HG03135 (cell line): ENCODE measurements at regions not wholly inside any gene's neighbourhood (a gene's known extent, or its start where the extent isn't known, plus 50 kb on each side); places are given as distances from the start of the nearest gene placed in this dataset.

Source experiments
- ATAC-seq: cut with Tn5 transposase; IDR thresholded peaks from one replicate; pipeline ENCODE4 v1.9.1; 2021; ENCODE audit warnings: mild to moderate bottlenecking, moderate library complexity; ENCODE audit not compliant: unreplicated experiment

DNA sequence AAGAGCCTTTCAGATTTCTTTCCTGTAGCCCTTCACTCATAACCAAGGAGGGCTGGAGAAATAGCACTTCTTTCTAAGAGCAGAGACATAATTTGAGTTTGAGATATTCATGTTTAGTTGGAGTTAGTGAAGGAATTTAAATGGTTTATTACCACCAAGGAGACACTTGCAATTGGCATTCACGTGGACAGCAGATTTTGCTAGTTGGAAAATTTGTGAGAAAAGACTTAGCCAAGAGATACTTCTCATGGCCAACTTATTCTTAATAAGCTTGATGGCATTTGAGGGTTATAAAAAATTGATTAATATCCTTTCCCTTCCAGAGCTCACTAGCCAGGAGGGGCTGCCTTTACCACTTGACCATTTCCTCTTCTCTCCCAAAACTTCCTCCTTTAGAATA lies 518.7 kb downstream of the TNS1 start:
- ATAC-seq: no peak

DNA sequence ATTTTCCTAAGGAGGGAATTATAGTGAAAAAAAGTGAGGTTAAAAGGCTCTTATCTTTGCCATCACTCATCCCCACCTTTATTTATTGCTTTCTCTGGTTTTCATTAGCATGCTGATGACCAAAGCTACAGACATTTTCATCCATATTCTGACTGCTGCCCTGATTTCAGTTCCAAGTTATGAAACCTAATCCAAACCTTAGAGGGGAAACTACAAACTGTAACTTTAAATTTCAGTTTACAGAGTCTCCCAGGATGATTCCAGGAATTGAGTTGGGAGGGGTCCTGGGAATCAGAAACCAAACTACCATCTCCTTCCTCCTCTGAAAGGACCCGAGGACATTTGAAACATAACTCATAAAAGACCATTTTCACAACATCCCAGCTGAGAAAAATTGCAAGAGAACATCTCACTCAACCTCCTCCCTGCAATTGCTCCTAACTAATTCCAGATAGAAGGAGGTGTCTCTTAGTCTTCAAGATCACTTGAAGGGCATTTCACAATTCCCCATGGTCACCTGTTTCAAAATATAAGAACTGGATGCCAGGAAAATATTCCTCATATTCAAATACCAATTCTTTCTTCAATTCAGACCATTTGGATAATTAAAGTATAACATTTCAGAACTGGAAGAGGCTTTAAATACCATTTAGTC lies 520.6 kb downstream of the TNS1 start:
- ATAC-seq: no peak

DNA sequence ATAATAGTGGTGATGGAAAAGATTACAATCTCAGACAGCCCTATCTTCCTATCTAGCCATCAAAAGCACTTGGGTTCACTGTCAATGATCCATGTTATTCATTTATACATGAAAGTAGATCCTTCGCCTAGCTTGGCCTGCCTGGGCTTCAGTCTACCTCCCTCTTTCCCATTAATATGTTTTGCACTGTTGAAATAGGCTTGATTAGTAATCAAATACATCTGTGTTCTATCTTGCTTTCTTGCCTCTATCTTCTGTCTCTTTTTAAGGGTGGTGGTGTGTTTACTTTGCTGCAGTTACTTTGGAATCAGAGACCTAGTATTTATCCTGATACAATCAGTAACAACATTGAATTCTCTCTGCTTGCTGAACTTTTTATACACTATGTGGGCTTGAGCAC lies 521.2 kb downstream of the TNS1 start:
- ATAC-seq: no peak

DNA sequence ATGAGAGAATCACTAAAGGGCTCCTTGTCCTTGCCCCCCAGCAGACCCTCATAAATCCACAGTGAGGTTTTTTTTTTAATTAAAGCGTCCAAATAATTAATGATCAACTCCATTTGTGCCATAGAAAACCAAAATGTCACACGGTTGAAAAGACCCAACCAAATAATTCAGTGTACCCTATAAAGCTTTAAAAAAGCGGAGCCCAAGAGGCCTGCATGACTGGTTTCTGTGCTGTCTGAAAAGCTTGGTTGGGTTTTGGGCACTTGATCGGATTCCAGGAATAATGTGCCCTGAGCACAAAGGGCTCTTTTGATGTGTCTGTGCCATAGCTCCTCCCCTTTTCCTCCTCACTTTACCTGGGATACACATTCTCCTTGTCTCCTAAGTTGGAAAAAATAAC lies 523.2 kb downstream of the TNS1 start:
- ATAC-seq: no peak

DNA sequence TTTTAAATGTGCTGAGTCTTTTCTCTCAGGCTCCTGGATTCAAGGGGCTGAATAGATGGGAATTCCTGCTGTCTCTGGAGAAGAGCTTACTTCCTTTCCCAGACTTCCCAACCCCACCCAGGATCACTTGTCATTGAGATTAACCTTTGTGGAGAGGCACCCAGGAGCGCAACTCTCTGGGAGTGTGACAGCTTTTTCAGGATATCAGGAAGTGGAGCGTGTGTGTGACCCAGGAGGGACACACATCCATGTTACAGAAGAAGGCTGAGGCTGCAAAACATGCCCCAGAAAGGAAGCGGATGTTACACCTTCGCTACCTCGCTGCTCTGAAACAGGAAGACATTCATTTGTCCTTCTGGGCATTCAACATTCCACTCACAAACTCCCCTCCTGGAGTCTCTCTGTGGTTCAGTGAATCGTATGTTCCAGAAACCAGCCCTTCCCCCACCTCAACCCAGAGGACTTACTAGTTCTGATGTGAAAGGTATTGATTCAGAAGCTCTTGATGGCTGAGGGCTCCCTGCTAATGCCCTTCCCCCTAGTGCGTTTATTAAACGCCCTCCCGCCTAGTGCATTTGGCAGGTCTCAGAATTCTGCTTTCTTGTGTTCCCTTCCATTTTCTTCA lies 523.9 kb downstream of the TNS1 start:
- no peak for ATAC-seq

DNA sequence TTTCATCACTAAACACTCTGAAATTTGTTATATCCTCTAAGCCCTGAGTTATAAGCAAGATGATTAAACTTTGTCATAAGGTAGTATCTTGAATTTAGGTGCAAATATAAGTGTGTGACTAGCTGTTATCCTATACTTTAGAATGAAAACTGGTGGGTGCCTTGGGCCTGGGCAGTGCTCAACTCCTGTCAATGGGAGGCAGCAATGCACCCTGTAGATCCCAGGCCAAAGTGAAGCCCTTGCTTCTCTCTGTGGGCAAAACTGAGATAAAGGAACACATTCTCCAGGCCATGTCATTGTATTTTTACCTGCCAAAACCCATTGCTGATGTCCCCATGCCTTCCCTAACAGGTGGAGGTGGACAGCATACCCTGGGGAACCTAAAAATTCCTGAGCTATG lies 525.2 kb downstream of the TNS1 start:
- no peak for ATAC-seq

DNA sequence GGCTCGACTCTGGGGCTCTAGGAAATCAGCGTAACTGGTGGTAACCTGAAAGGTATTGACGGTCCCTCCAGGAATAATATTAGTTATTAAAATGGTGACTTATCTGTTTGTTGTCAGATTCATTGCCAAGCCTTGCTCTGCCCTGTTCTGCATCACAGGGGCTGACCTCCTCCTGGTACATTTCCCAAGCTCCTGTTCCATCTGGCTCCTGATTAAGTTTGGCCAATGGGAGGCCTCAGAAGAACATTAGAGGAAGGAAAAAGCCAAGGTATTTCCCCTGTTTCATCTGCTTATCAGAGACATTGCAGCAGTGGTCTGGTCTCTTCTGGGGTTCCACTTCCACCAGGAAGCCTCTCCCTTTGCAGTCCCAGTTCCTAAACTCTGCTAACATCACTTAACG lies 527.0 kb downstream of the TNS1 start:
- no peak for ATAC-seq

DNA sequence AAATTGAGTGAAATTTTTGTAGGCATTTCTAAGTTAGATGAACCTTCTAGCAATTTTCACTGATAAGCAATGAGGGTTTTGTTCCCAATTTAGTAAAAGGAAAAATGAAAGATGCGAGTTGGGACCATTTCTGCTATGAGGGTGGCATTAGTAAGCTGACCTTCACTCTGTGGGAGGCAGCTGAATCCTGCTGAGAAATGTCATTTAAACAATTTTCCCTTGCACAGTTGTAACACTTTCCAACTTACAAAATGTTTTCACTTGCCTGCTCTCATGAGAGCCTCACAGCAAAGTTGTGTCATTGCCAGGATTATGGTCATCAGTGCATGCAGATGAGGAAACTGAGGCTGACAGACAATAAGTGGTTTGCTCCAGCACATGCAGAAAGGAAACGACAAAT lies 527.7 kb downstream of the TNS1 start:
- no peak for ATAC-seq

DNA sequence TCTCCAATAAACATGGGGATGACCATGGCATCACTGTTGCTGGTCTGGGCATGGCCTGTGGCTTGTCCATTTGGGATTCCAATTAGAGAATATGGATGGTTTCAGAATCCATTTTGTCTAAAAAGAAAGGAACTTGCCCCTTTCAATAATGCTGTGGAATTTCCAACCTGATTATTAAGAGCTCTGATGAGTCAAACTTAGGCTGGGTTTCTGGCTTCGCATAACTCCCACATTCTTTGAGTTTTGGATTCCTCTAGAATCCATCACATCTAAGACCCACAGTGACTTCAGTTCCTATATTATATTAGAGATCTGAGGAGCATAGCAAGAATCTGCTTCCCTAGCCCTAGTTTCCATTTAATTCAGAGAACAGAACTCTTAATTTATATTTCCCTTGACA lies 531.5 kb downstream of the TNS1 start:
- ATAC-seq: no peak

DNA sequence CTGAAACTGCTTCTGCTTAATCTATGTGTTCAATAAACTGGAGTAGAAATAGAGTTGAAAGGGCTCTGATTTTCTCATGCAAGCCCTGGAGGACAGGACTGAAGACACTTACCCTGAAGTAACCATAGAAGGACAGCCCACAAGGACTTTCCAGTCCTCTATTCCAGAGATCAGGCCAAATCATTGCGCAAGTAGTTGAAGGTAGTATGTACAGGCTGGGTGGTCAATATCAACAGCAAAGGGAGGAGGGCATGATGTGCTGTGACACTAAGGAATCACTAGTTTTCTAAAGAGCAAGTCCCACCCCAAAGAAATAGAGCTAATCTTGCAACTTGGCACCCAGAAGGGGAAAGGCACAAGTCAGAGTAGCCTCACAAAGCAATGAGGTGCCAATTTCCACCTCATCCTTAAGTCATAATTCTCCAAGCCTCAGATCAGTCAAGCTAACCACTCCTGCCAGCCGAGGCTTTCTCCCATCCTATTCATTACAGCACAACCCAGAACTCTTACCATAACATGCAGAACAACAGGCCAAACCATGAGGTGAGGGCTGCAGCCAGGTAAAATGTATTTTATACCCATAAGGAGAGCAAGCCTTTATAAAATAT lies 533.5 kb downstream of the TNS1 start:
- ATAC-seq: no peak

DNA sequence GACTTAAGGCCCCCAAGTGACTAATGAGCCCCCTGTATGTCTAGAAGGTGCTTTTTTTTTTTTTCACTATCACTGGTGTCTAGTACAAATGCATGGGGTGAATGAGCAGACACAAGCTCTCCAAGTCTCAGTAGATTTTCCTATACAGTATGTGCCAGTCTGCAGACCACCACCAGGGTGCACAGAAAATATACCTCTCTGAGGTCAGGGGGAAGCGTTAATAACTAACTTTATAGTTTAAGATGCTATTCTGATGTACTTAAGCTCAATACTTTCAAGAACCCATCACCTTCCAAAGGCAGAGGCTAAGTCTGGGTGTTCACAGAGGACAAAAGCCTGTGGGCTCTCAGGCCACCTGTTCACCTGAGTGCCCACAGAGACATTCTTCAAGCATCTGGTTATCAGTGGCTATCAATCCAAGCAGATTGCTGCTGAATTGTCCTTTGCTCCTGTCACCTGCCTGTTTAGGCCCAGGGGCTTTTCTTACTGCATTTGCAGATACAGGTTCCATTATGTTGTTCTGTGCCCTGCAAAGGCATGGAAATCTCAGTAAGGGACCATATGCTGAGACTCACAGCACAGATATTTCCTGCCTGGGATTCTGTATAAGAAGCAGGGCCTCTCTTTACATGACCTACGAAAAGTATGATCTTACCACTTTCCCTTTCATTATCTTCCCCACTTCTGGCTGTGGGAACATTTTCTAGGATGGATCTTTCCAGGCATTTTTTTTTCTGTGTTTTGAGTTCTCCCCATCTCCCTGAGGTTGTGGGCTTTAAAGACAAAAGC lies 534.6 kb downstream of the TNS1 start:
- no peak for ATAC-seq

DNA sequence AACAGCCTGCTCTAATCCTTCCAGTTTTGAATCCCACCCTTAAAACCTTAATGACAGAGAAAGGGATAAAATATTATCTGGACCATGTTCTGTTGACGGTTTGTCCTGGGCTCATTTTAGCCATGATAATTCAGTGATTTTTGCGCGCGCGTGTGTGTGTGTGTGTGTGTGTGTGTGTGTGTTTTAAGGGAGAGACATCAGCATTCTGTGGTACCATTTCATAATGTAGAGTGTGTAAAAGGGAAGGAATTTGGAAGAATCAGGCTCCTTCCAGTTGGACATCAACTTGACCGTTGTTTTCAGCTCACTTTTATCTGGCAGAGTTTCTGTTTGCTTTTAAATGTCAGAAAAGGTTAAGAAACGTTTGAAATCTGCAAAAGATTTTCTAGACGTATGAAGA lies 535.5 kb downstream of the TNS1 start:
- ATAC-seq: no peak

DNA sequence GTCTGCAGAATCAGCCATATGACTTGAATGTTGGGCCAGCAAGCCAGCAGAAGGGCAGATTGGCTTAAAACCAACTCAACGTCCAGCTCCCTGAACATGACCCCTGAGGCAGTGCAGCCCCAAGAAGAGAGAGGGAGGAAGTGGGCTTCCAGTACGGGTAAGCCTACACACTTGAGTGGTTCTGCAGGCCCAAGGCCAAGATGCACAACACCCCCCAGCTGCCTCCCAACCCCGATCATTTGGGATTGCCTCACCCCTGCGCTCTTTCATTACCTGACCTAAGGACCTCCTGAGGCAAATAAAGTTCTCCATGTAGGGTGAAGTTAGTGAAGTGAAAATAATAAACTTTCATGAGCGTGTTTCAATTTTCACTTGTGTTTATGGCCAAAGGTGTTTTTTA lies 536.0 kb downstream of the TNS1 start:
- ATAC-seq: no peak

DNA sequence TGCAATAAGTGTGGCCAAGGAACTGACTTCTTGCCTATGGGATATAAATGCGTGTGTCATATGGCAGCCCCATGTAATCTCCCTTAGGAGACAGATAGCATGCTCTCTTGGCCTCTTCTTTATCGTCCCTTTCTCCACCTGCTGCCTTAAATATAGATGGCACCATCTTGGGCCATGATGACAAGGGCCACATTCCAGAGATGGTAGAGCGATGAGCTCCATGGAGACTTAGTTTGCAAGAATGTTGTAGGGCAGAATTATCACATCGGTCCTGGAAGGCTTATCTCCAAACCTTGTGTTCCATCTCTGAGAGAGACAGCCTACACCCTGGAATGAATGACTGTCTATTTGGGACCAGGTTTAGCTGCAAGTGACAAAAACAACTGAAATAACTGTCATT lies 536.7 kb downstream of the TNS1 start:
- no peak for ATAC-seq

DNA sequence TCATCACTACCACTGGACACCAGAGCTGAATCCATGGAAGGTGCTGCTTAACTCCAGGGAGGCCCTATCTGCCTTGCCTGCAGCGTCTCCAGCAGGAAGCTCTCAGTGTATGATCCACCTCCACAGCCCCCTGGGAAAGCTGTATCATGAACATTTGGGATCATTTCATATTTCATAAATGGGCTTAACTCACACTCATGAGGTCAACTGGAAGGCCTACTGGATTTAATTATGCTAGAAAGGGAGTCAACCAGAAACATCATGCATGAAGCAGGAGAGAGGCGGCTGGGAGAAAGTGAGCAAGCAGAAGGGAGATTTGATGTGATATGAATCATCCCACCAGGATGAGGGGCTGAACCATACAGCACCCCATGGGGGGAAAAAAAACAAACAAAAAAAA lies 537.7 kb downstream of the TNS1 start:
- no peak for ATAC-seq

DNA sequence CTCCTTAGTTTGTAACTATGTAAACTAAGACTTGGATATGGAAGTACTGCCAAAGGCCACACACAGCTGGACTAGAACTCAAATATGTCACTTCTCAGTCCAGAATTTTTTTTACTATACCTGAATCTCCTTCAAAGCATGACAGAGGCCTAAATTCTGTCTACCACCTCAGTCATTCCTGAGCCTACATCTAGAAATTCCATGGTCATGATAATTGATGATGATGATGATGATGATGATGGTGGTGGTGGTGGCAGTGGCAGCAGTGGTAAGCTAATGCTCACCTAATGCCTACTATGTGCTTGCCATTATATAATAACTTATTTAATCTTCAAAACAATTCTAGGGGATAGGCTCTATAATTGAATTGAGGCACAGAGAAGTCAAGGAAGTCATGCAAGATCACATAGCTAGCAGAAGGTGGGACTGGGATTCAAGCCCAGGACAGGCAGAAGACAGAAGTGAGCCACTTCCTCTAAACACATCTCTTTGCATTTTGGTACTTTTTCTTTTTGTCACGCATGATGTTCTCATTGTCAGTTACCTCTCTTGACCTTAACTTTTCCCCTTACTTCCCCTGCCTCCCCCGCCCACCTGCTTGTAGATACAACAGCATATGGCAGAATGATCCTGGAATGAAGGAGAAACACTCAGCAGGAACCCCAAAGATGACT lies 539.3 kb downstream of the TNS1 start:
- no peak for ATAC-seq

DNA sequence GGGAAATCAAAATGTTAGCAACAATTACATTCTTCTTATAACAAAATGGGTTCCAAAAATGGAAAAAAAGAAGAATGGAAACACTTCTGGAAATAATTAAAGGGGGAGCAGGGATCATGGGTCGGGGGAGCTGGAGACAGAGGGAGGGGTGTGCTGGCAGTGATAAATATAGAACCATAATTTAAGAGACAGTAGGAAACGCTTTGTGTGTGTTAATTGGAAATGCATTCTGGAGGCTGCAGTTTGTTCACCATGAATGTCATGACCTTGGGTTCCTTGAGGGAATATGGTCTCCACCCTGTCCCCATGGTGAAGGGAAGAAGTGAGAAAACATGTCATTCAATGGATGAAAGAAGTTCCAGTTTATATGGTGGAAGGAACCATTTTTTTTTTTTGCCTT lies 540.7 kb downstream of the TNS1 start:
- ATAC-seq: no peak

DNA sequence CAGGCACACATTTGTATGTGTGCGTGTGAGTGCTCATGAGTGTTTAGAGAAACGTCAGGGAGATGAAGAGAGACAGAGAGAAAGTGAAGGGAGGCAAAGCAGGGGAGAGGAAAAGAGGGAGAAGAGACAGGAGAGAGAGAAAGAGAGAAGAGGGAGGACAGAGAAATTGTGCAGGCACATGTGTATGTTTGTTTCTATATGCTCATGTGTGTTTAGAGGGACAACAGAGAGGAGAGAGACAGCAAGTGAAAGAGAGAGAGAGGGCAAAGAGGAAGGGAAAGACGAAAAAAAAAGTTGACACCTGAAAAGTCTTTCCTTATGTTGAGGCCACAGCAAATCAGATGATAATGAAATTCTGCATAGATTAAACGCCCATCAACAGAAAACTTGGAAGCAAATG lies 541.1 kb downstream of the TNS1 start:
- no peak for ATAC-seq

DNA sequence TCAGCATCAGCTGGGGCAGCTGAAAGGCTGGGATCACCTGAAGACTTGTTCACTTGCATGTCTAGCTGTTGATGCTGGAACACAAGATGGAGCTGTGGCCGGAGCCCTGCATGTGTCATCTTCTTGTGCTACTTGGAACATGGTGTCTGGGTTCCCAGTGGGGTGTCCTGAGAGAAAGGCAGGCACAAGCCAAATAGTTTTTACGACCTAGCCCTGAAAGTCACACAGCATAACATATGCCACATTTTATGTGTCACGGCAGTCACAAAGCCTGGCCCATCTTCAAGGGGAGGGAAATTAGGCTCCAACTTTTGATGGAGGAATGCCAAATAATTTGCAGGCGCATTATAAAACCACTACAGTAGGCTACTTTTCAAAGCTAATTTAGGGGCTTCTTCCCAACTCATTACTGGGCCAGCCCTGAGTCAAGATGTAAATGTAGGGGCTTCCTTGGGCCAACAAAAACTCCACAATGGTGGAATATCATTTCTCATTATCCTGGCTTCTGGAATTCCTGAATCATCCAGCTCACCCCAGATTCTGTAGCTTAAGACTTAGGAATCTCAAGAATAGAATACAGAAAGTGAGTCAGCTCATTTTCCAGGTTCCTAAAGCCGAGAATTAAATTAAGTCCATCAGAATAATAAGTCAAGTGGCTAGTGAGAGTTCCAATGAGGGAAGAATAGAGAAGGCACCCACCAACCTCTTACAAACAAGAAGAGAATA lies 543.0 kb downstream of the TNS1 start:
- no peak for ATAC-seq

DNA sequence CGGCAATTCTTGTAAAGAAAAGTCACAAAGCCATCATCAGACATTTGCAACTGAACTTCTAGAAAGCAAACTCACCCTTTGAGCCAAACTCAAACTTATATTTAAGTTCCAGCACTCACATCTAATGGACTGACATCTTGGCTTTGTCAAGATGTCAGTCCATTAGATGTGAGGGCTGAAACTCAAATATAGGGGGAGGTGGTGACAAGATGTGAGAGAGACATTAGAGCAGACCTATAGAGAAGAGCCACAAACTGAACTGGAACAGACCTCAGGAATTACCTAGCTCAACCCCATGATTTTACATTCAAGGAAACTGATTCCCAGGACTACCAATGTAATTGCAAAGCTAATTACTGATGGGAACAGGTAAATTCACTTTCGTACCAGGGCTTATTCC lies 543.8 kb downstream of the TNS1 start:
- ATAC-seq: no peak

DNA sequence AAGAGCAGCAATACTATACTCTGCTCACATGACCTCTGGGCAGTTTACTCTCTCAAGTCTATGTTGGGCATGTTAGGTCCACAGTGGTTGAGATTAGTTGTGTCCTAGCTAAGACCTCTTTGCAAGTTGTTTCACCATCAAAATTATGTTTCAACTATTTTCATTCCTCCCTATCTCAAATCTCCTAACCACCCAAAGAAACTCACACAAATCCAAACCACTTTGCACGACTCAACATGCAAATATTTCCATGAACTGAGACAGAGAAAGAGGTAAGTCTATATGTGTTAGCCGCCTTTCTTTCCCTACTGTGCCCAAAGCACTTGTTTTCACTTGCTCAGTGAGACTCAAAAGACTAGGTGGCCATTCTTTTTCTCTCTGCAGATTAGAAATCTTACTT lies 546.8 kb downstream of the TNS1 start:
- ATAC-seq: no peak
